Activated CD8-positive, alpha-beta memory T cell treated with anti-CD3 and anti-CD28 coated beads, Interleukin-2, amount 10 ng/mL, durations not matched to agents 7 days and 5 days (primary cell): ENCODE measurements at regions not wholly inside any gene's neighbourhood (a gene's known extent, or its start where the extent isn't known, plus 50 kb on each side); places are given as distances from the start of the nearest gene placed in this dataset.
A peak's percentile ranks its signal among the peaks of the same experiment; 100 is the strongest.
"Not testable (repeated sequence)": the region's sequence is repeated elsewhere in the genome, so short reads cannot be mapped to it uniquely, and the experiment has no call there.

Experiments
- ATAC-seq: fragments of 150-1000 bp; cut with Tn5 transposase; one replicate; pipeline ENCODE4 v1.10.0; 2021; ENCODE audit warnings: moderate library complexity
- CTCF ChIA-PET: fragments of 350-600 bp; sonication (Branson Sonifier 250); formaldehyde crosslinking; loops from one replicate; lab custom pipeline; 2021; ENCODE audit warnings: antibody characterized with exemption; lab: Charles Lee
- DNase-seq: peaks from one replicate; pipeline ENCODE4 v3.0.0-alpha.2; 2020
- H3K27ac Mint-ChIP-seq: one replicate; pipeline ENCODE4 v1.8.0; 2021; ENCODE audit warnings: mild to moderate bottlenecking, mixed read lengths
- H3K27me3 Mint-ChIP-seq: one replicate; pipeline ENCODE4 v1.8.0; 2021; ENCODE audit warnings: mixed read lengths
- H3K36me3 Mint-ChIP-seq: one replicate; pipeline ENCODE4 v1.8.0; 2021; ENCODE audit warnings: mild to moderate bottlenecking, mixed read lengths
- H3K4me1 Mint-ChIP-seq: one replicate; pipeline ENCODE4 v1.8.0; 2021; ENCODE audit warnings: mixed read lengths
- H3K4me3 Mint-ChIP-seq: one replicate; pipeline ENCODE4 v1.8.0; 2021; ENCODE audit warnings: mild to moderate bottlenecking, moderate library complexity, mixed read lengths
- H3K9me3 Mint-ChIP-seq: one replicate; pipeline ENCODE4 v1.8.0; 2022; ENCODE audit warnings: low read depth, mixed read lengths

DNA sequence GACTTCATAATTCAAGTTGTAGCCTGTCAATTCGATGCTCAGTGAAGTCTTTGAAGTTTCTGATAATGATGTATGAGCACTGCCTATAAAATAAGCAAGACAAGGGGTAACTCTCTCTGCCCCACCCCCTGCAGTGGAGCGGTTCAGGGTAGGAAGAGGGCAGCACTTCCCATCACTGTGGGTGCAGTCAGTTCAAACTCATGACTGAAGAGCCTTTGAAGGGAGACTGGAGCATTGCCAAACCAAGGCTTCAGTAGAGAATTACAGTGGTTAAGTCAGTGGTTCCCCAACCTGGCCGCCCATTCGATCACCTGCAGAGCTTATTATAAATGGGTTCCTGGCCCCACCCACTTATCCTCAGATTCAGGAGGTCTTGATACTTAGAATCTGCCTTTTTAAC is 190.6 kb downstream of the SHQ1 start:
- H3K9me3 Mint-ChIP-seq: no peaks in the 10 kb centered on the region
- H3K27ac Mint-ChIP-seq: no peak overlapping the region
- H3K36me3 Mint-ChIP-seq: peaks cover 6% of the 10 kb centered on the region
- ATAC-seq (no peak), DNase-seq (peak; percentile 47)
- CTCF ChIA-PET: interaction anchor here (1.2 kb wide), 1 partner anchor 165 kb away, joined by 4 read pairs; no protein-coding TSS in a partner anchor
- no peak overlapping the region for H3K4me3 Mint-ChIP-seq
- peaks cover 7% of the 10 kb centered on the region for H3K27me3 Mint-ChIP-seq
- peaks cover 9% of the 10 kb centered on the region for H3K4me1 Mint-ChIP-seq

DNA sequence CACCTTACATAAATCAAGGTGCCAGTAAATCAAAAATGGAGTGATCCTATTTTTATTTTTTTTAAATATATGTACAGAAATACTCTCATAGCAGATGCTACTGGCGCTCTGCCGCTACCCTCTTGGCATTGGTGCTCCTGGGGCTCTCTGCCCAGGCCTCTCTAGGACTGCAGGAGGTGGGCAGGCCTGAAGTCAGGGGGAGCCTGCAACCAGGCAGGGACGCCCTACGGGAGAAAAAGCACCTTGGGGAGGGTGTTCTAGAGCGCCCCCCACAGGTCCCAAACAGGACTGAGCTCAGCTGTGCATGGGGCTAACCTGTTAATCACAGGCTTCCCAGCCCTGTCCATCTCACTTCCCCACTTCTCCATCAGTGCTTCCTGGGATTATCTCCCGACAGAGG is 192.5 kb downstream of the SHQ1 start:
- H3K4me3 Mint-ChIP-seq: no peak overlapping the region
- H3K9me3 Mint-ChIP-seq: peaks cover 5% of the 10 kb centered on the region
- no peak for DNase-seq
- H3K27me3 Mint-ChIP-seq: peaks cover 7% of the 10 kb centered on the region
- CTCF ChIA-PET: no interaction called here
- peaks cover 11% of the 10 kb centered on the region for H3K4me1 Mint-ChIP-seq
- peaks cover 9% of the 10 kb centered on the region for H3K36me3 Mint-ChIP-seq
- H3K27ac Mint-ChIP-seq: no peak overlapping the region
- no peak for ATAC-seq

DNA sequence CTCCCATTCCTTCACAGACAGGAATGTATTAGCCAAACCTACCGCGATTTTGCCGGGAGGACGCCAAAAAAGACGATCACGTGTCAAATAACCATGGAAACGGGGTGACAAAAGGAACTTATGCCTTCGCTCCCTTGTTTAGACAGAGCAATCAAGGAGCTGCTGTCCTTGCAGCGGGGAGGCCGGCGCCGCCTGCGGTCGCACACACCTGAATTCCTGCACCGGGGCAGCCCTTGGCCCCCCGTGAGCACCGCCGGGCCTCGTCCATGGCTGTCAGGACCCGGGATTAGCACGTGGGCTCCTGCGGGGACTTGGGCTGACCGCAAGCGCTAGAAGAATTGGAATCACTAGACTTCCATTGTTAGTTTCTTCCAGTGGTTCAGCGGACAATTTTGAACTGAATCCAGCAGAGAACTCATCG is 193.1 kb downstream of the SHQ1 start:
- H3K36me3 Mint-ChIP-seq: peaks cover 9% of the 10 kb centered on the region
- no peak for DNase-seq
- no peak overlapping the region for H3K27ac Mint-ChIP-seq
- peaks cover 5% of the 10 kb centered on the region for H3K9me3 Mint-ChIP-seq
- CTCF ChIA-PET: no interaction called here
- ATAC-seq: no peak
- peaks cover 11% of the 10 kb centered on the region for H3K4me1 Mint-ChIP-seq
- peaks cover 7% of the 10 kb centered on the region for H3K27me3 Mint-ChIP-seq
- H3K4me3 Mint-ChIP-seq: no peak overlapping the region

- CTCF ChIA-PET: interaction anchor here (0.7 to 0.9 kb wide), 3 partner anchors 8 to 87 kb away, joined by 3 read pairs; no protein-coding TSS in a partner anchor
- Mint-ChIP-seq H3K36me3 (peaks cover 9% of the 10 kb centered on the region), H3K9me3 (peaks cover 5% of the 10 kb centered on the region), H3K4me1 (peaks cover 3% of the 10 kb centered on the region), H3K4me3 (no peak overlapping the region), H3K27ac (no peak overlapping the region), H3K27me3 (peaks cover 7% of the 10 kb centered on the region)
- no peak for DNase-seq
- ATAC-seq: no peak
Observed at GRCh38 chr3:72652395-72652794, 195.8 kb downstream of the SHQ1 start.

- Mint-ChIP-seq H3K9me3 (peaks cover 5% of the 10 kb centered on the region), H3K27me3 (peaks cover 7% of the 10 kb centered on the region), H3K4me3 (no peak overlapping the region), H3K4me1 (peaks cover 2% of the 10 kb centered on the region), H3K27ac (no peak overlapping the region), H3K36me3 (peaks cover 9% of the 10 kb centered on the region)
- CTCF ChIA-PET: interaction anchor here (0.9 kb wide), 1 partner anchor 14 kb away, joined by 3 read pairs; no protein-coding TSS in a partner anchor
- ATAC-seq: no peak
- DNase-seq: no peak
Observed at GRCh38 chr3:72651498-72651897, 196.7 kb downstream of the SHQ1 start.

GRCh38 chr3:72646263-72646662 is 202.0 kb downstream of the SHQ1 start:
- no peak for DNase-seq
- CTCF ChIA-PET: no interaction called here
- H3K36me3 Mint-ChIP-seq: peaks cover under 1% of the 10 kb centered on the region

DNA sequence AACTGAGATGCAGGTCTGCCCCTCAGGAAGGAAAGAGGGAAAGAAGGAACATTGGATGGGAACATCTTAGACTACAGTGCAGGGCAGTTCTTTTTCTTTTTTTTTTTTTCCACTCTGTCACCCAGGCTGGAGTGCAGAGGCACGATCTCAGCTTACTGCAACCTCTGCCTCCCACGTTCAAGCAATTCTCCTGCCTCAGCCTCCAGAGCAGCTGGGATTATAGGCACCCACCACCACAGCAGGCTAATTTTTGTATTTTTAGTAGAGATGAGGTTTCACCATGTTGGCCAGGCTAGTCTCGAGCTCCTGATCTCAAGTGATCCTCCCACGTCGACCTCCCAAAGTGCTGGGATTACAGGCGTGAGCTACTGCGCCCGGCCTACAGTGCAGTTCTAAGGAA is 204.6 kb downstream of the SHQ1 start:
- H3K4me3 Mint-ChIP-seq, H3K36me3 Mint-ChIP-seq, H3K9me3 Mint-ChIP-seq, H3K27ac Mint-ChIP-seq, CTCF ChIA-PET, DNase-seq, H3K27me3 Mint-ChIP-seq, H3K4me1 Mint-ChIP-seq, ATAC-seq: not testable (repeated sequence)

More at GRCh38 chr3:72646263-72646662, 202.0 kb downstream of the SHQ1 start:
- ATAC-seq: no peak
- H3K27me3 Mint-ChIP-seq: no peaks in the 10 kb centered on the region
- no peak overlapping the region for H3K27ac Mint-ChIP-seq
- H3K9me3 Mint-ChIP-seq: peaks cover under 1% of the 10 kb centered on the region
- no peaks in the 10 kb centered on the region for H3K4me1 Mint-ChIP-seq
- no peak overlapping the region for H3K4me3 Mint-ChIP-seq

DNA sequence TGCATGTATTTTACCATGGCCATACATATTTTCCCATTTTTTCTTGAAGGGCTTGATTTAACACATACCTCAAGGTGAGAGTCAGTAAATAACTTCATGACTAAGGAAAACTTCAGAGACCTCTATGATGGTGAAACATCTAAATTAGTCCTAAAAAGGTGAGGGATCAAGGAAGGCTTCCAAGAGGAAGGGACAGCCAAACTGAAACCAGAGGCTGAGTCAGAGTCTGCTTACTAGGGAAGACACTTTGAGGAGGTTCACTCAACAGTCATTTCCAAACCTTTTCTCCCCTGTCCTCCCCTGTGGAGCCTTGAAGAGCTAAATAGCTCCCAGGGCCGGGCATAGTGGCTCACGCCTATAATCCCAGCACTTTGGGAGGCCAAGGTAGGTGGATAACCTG is 206.6 kb downstream of the SHQ1 start:
- DNase-seq (no peak), ATAC-seq (no peak)
- Mint-ChIP-seq H3K9me3 (no peaks in the 10 kb centered on the region), H3K4me3 (no peak overlapping the region), H3K27me3 (no peaks in the 10 kb centered on the region), H3K36me3 (no peaks in the 10 kb centered on the region), H3K4me1 (peaks cover 7% of the 10 kb centered on the region), H3K27ac (no peak overlapping the region)
- CTCF ChIA-PET: no interaction called here

DNA sequence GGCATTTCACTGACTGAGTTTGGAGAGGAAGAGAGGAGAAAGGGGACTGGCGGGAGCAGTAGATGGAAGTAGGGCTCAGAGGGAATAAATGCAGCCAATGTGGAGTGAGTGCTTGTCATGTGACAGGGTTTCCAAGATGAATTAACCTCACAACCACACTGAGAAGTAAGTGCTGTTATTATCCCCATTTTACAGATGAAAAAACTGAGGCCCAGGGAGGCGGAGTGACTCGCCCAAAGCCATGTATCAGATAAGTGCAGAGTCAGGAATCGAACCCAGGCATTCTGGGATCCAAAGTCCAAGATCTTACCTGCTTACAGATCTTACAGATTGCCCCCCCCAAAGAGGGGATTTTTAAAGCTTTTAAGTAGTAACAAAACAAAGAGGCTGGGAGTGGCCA is 207.2 kb downstream of the SHQ1 start:
- no peak overlapping the region for H3K4me3 Mint-ChIP-seq
- no peak overlapping the region for H3K27ac Mint-ChIP-seq
- ATAC-seq (no peak), DNase-seq (no peak)
- CTCF ChIA-PET: no interaction called here
- H3K27me3 Mint-ChIP-seq: no peaks in the 10 kb centered on the region
- no peaks in the 10 kb centered on the region for H3K9me3 Mint-ChIP-seq
- no peaks in the 10 kb centered on the region for H3K36me3 Mint-ChIP-seq
- peaks cover 7% of the 10 kb centered on the region for H3K4me1 Mint-ChIP-seq

- CTCF ChIA-PET: interaction anchor here (1.2 kb wide), 1 partner anchor 8 kb away, joined by 3 read pairs; no protein-coding TSS in a partner anchor
- ATAC-seq: no peak
- Mint-ChIP-seq H3K27ac (no peak overlapping the region), H3K4me1 (peaks cover 29% of the 10 kb centered on the region), H3K4me3 (no peak overlapping the region), H3K36me3 (peaks cover 4% of the 10 kb centered on the region), H3K27me3 (no peaks in the 10 kb centered on the region), H3K9me3 (no peaks in the 10 kb centered on the region)
- no peak for DNase-seq
Observed at GRCh38 chr3:72636969-72637597, 211.2 kb downstream of the SHQ1 start.

- ATAC-seq: no peak
- CTCF ChIA-PET: interaction anchor here (0.7 kb wide), 1 partner anchor 188 kb away, joined by 3 read pairs; no protein-coding TSS in a partner anchor
- peaks cover 8% of the 10 kb centered on the region for H3K36me3 Mint-ChIP-seq
- H3K27me3 Mint-ChIP-seq: no peaks in the 10 kb centered on the region
- H3K4me3 Mint-ChIP-seq: no peak overlapping the region
- H3K9me3 Mint-ChIP-seq: peaks cover 2% of the 10 kb centered on the region
- no peak overlapping the region for H3K27ac Mint-ChIP-seq
- no peak for DNase-seq
- H3K4me1 Mint-ChIP-seq: peaks cover 29% of the 10 kb centered on the region
Observed at GRCh38 chr3:72635551-72635950, 212.7 kb downstream of the SHQ1 start.

DNA sequence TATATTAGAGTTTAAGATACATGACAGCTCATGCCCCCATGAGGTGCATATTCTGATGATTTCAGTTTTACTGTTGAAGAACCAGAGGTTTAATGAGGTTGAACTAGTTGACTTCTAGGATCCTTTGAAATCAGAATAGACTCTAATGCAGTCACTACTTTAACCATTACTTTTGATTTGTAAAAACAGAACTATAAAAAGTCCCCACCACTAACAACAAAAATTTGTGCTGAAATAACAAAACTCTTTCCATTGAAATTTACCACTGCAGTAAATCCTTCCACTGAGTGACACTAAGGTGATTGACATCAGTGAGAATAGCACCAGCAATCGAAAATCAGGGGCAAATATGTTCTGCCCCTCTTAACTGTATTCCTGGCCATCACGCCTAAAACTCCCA is 214.1 kb downstream of the SHQ1 start:
- Mint-ChIP-seq H3K27me3 (no peaks in the 10 kb centered on the region), H3K27ac (peak overlapping the region; percentile 20), H3K4me1 (peaks cover 38% of the 10 kb centered on the region), H3K9me3 (peaks cover 2% of the 10 kb centered on the region), H3K36me3 (peaks cover 9% of the 10 kb centered on the region), H3K4me3 (no peak overlapping the region)
- DNase-seq (no peak), ATAC-seq (peak; percentile 58)
- CTCF ChIA-PET: interaction anchor here (0.6 kb wide), 1 partner anchor 13 kb away, joined by 3 read pairs; no protein-coding TSS in a partner anchor

DNA sequence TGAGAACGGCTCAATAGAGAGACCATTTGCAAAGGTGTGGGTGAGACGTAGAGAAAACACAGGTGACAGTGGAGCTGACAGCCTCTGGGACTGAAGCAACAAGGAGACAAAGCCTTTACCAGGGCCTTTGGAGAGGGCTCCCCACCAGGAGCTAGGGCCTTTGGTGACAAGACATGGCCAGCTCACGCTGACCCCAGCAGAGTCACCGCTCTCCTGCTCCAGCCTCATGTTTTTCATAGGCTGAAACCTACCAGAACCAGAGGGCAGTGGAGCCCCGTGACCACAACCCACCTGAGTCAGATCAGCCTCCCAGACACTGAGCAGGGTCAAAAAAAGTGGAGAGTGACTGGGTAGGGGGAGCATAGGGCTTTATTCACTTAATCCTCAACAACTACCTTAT is 214.7 kb downstream of the SHQ1 start:
- H3K27ac Mint-ChIP-seq: peak overlapping the region; percentile 29
- no peak overlapping the region for H3K4me3 Mint-ChIP-seq
- H3K4me1 Mint-ChIP-seq: peaks cover 44% of the 10 kb centered on the region
- peaks cover 2% of the 10 kb centered on the region for H3K9me3 Mint-ChIP-seq
- ATAC-seq: peak; percentile 16
- no peaks in the 10 kb centered on the region for H3K27me3 Mint-ChIP-seq
- DNase-seq: peak; percentile 43
- CTCF ChIA-PET: interaction anchor here (0.6 kb wide), 1 partner anchor 14 kb away, joined by 3 read pairs; no protein-coding TSS in a partner anchor
- peaks cover 9% of the 10 kb centered on the region for H3K36me3 Mint-ChIP-seq

GRCh38 chr3:72633121-72633520 is 215.1 kb downstream of the SHQ1 start:
- Mint-ChIP-seq H3K27me3 (no peaks in the 10 kb centered on the region), H3K4me1 (peaks cover 48% of the 10 kb centered on the region), H3K36me3 (peaks cover 9% of the 10 kb centered on the region), H3K4me3 (no peak overlapping the region), H3K27ac (peak overlapping the region; percentile 29), H3K9me3 (peaks cover 2% of the 10 kb centered on the region)
- CTCF ChIA-PET: no interaction called here
- DNase-seq: no peak
- no peak for ATAC-seq
